ENCODE measurements at regions not wholly inside any gene's neighbourhood (a gene's known extent, or its start where the extent isn't known, plus 50 kb on each side); places are given as distances from the start of the nearest gene placed in this dataset.

GRCh38 chr1:194289569-194290266 lies 1103.3 kb upstream of the B3GALT2 start:
- peak; percentile 40 for DNase-seq

GRCh38 chr1:194288238-194288637 lies 1101.8 kb upstream of the B3GALT2 start:
- DNase-seq, result no peak

DNA sequence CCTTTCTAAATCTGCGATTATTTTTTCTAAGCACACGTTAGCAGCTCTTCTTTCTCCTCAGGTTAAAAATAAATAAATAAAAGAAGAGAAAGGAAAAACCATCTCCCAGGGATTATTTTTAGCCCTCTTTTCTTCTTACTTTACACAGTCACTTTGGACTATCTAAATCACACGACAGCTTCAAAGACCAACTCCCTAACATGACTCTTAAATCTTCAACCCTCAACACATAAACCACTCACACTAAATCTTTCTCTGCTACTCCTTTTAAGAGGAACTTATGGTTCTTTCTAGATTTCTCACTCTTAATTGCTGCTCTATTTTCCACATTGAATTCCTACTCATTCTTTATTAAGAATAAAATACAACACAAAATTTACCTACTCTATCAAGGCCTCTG lies 1095.0 kb upstream of the B3GALT2 start:
- no peak for DNase-seq

DNA sequence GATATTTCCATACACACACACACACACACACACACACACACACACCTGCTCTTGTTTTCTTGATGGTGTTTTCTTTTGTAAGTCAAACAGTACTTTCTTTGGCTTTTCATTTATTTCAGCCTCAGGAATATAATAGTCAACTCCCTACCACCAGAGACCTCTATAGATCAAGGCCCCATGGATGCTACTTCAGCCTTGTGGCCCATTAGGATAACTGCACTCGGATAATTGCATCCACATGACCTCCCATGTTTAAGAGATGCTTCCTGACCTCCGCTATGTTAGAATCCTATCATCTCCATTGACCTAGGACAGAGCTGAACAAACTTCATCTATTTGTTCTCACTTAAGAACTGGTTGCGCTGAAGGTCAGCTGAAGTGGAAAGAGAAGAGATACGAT lies 1094.0 kb upstream of the B3GALT2 start:
- DNase-seq, result no peak

DNA sequence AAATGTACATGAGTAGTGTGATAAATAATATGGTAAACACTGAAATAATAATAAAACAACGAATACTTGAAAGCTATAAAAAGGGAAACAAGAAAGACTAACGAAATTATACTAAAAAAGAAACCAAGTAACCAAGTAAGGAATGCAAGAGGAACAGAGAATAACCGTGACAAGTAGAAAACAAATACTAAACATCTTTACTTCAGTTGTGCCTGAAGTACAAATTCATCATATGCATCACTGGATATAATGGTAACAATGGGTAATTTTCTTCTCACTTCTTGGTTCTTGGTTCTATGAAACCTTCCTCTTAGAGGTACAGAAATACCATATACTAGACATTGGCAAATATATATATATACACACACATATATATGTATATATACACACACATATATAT lies 1093.6 kb upstream of the B3GALT2 start:
- no peak for DNase-seq

DNA sequence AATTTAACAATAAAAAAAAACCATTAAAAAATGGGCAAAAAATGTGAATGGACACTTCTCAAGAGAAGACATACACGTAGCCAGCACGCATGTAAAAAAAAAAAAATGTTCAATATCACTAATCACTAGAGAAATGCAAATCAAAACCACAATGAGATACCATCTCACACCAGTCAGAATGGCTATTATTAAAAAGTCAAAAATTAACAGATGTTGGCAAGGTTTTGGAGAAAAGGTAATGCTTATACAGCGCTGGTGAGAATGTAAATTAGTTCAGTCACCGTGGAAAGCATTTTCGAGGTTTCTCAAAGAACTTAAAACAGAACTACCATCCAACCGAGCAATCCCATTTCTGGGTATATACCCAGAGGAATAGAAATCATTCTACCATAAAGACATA lies 1091.5 kb upstream of the B3GALT2 start:
- DNase-seq, result no peak

- no peak for DNase-seq
Measured at GRCh38 chr1:194273660-194274059, 1087.2 kb upstream of the B3GALT2 start.

DNA sequence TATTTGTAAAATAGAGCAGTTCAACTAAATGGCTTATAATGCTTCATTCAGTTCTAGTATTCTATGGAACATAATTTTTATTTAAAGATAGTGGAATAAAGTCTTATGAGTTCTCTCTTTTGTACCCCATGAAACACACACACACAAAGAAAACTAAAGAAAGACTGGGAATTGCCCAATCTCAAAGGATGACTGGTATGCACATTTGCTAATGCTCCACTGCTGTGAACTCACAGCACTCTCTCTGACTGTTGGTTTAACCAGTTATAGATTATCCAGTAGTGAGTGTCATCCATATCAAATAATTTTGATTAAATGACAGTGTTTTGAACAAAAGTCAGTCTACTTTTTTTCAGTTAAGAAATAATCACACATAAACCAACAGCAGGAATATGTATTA lies 1082.4 kb upstream of the B3GALT2 start:
- no peak for DNase-seq

- DNase-seq, result no peak
Measured at GRCh38 chr1:194267021-194267420, 1080.6 kb upstream of the B3GALT2 start.

DNA sequence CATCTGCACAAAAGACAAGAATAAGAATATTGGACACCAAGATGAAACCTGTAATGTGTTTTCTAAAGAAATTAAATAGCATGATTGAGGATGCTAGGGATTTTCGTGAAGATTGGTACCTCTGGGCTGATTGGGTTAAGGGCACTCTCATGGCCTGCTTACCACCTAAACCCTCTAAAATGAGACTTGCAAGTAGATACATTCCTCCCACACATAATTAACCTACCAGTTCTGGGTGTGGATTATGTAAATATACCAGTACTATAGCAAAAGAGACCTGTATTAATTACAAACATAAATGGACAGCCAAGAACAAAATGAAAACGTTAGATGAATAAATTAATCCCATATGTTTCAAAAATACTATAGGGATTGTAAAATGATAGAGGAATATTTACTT lies 1069.6 kb upstream of the B3GALT2 start:
- DNase-seq, result no peak

GRCh38 chr1:194252199-194252598 lies 1065.8 kb upstream of the B3GALT2 start:
- no peak for DNase-seq

DNA sequence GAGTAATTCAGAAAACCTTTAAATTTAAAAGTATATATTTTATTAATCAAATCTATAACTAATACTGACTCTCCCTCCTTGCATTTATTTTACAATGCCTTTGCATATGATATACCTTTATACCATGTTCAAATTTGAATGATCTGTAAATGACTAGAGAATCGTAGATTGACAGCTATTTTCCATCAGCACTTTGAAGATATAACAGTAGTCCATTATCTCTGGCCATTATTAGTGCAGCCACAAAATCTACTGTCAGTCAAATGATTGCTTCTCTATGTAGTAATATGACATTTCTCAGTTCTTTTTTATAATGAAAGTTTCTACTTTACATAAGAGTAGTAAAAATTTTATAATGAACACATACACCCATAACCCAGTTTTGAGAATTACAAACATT lies 1054.8 kb upstream of the B3GALT2 start:
- DNase-seq, result no peak

DNA sequence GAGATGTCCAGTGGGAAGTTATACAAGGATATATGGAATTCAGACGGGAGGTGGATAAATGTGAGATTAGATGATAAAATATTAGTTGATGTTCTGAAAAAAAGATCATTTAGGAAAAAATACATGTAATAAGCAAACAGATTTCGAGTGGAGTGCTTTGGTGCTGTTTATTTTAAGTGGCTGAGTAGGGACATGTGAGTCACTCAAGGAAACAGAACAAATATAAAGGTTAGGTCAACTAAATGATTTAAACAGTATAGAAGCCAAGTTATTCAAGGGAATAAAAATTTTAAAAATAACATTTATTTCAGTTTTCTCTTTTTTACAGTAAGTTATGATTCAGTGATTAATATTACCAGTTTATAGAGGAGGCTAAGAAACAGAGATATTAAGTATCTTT lies 1046.7 kb upstream of the B3GALT2 start:
- DNase-seq, result no peak

- no peak for DNase-seq
Measured at GRCh38 chr1:194230351-194231144, 1044.1 kb upstream of the B3GALT2 start.

- no peak for DNase-seq
Measured at GRCh38 chr1:194228427-194228826, 1042.0 kb upstream of the B3GALT2 start.

GRCh38 chr1:194227161-194227560 lies 1040.7 kb upstream of the B3GALT2 start:
- DNase-seq, result no peak

DNA sequence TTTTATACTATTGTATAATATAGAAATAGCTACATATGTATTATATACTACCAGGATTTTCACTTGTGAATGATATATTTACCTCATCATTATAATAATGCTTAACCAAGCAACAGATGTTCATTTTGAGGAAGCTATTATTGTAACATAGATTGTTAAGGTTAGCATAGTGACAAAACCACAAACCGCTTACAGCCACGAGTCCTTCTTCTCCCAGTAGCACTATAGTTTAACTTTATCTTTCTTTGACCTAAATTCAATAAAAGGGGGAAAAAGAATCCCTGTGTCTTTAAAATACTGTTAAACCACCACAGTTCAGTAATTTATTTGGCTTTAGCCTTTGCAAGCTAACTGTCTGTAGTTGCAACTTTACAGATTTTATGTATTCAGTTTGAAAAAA lies 1039.4 kb upstream of the B3GALT2 start:
- no peak for DNase-seq

DNA sequence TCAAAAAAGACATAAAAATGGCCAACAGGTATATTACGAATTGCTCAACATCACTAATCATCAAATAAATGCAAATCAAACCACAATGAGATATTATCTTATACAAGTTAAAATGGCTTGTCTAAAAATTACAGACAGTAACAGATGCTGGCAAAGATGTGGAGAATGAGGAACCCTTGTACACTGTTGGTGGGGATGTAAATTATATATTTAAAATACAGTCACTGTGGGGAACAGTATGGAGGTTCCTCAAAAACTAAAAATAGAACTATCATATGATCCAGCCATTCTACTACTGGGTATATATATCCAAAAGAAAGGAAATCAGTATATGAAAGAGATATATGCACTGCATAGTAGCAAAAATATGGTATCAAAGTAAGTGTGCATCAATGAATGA lies 1037.2 kb upstream of the B3GALT2 start:
- no peak for DNase-seq

- no peak for DNase-seq
Measured at GRCh38 chr1:194215448-194215847, 1029.0 kb upstream of the B3GALT2 start.

- no peak for DNase-seq
Measured at GRCh38 chr1:194214735-194215134, 1028.3 kb upstream of the B3GALT2 start.

- no peak for DNase-seq
Measured at GRCh38 chr1:194209920-194210319, 1023.5 kb upstream of the B3GALT2 start.

GRCh38 chr1:194208674-194209073 lies 1022.3 kb upstream of the B3GALT2 start:
- DNase-seq, result no peak

GRCh38 chr1:194196562-194196961 lies 1010.1 kb upstream of the B3GALT2 start:
- DNase-seq, result no peak

- no peak for DNase-seq
Measured at GRCh38 chr1:194194724-194195123, 1008.3 kb upstream of the B3GALT2 start.

- no peak for DNase-seq
Measured at GRCh38 chr1:194184974-194185373, 998.6 kb upstream of the B3GALT2 start.
